ENCODE measurements at regions not wholly inside any gene's neighbourhood (a gene's known extent, or its start where the extent isn't known, plus 50 kb on each side); places are given as distances from the start of the nearest gene placed in this dataset.

- H3K4me3 Mint-ChIP-seq: no peak overlapping the region
- no peaks in the 10 kb centered on the region for H3K36me3 Mint-ChIP-seq
- H3K9me3 Mint-ChIP-seq: no peaks in the 10 kb centered on the region
- H3K4me1 Mint-ChIP-seq: peaks cover 3% of the 10 kb centered on the region
- peaks cover 1% of the 10 kb centered on the region for H3K27me3 Mint-ChIP-seq
- H3K27ac Mint-ChIP-seq: no peak overlapping the region
Measured at GRCh38 chr14:60349663-60350365, 100.8 kb downstream of the PPM1A start.

DNA sequence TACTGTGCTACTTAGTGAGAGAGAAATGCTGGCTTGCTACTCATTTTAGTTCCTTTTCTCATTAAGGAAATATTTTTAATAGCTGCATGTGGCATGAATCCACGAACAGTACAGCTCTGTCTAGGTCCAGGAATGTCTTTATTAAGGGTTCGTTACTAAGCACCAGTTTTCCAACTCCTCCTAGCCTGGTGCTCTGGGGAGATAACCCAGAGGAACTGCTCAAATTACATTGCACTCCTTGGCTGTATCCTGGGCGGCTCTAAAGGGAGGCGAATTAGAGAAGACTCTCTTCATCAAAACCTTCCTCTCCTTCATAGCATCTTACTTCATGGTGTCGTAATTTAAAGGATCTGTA lies 101.3 kb downstream of the PPM1A start:
- H3K4me3 Mint-ChIP-seq: no peak overlapping the region
- H3K9me3 Mint-ChIP-seq: no peaks in the 10 kb centered on the region
- no peaks in the 10 kb centered on the region for H3K36me3 Mint-ChIP-seq
- H3K27ac Mint-ChIP-seq: no peak overlapping the region
- peaks cover 3% of the 10 kb centered on the region for H3K4me1 Mint-ChIP-seq
- peaks cover 1% of the 10 kb centered on the region for H3K27me3 Mint-ChIP-seq

GRCh38 chr14:60353420-60353819 lies 104.4 kb downstream of the PPM1A start:
- Mint-ChIP-seq H3K27ac (no peak overlapping the region), H3K4me3 (no peak overlapping the region), H3K36me3 (no peaks in the 10 kb centered on the region), H3K27me3 (peaks cover 1% of the 10 kb centered on the region), H3K4me1 (no peaks in the 10 kb centered on the region), H3K9me3 (no peaks in the 10 kb centered on the region)

DNA sequence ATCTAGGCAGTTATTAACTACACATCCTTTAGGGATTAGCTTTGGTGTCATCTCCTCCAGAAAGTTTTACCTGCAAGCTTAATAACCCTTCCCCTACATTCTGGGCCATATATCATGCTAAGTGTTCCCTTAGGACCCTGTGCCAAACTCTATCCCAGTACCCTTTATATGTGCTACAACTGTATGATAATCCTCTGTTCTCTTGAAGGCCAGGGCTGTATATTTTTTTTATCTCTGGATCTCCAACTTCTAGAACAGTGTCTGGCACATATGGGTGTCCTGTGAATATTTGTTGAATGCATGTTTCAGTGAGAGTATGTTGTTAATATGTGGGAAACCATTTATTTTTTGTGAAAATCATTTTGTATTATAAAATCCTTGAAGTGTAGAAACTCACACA lies 106.7 kb downstream of the PPM1A start:
- H3K4me3 Mint-ChIP-seq: no peak overlapping the region
- no peaks in the 10 kb centered on the region for H3K36me3 Mint-ChIP-seq
- no peaks in the 10 kb centered on the region for H3K27me3 Mint-ChIP-seq
- H3K4me1 Mint-ChIP-seq: no peaks in the 10 kb centered on the region
- H3K27ac Mint-ChIP-seq: no peak overlapping the region
- H3K9me3 Mint-ChIP-seq: no peaks in the 10 kb centered on the region

GRCh38 chr14:60356386-60356785 lies 107.4 kb downstream of the PPM1A start:
- Mint-ChIP-seq H3K9me3 (no peaks in the 10 kb centered on the region), H3K27ac (no peak overlapping the region), H3K4me1 (no peaks in the 10 kb centered on the region), H3K36me3 (no peaks in the 10 kb centered on the region), H3K4me3 (no peak overlapping the region), H3K27me3 (no peaks in the 10 kb centered on the region)

GRCh38 chr14:60356906-60357550 lies 108.0 kb downstream of the PPM1A start:
- Mint-ChIP-seq H3K9me3 (no peaks in the 10 kb centered on the region), H3K4me1 (no peaks in the 10 kb centered on the region), H3K27ac (peak overlapping the region; percentile 2), H3K4me3 (no peak overlapping the region), H3K36me3 (no peaks in the 10 kb centered on the region), H3K27me3 (no peaks in the 10 kb centered on the region)

GRCh38 chr14:60357551-60358149 lies 108.6 kb downstream of the PPM1A start:
- no peaks in the 10 kb centered on the region for H3K9me3 Mint-ChIP-seq
- no peaks in the 10 kb centered on the region for H3K36me3 Mint-ChIP-seq
- no peak overlapping the region for H3K27ac Mint-ChIP-seq

DNA sequence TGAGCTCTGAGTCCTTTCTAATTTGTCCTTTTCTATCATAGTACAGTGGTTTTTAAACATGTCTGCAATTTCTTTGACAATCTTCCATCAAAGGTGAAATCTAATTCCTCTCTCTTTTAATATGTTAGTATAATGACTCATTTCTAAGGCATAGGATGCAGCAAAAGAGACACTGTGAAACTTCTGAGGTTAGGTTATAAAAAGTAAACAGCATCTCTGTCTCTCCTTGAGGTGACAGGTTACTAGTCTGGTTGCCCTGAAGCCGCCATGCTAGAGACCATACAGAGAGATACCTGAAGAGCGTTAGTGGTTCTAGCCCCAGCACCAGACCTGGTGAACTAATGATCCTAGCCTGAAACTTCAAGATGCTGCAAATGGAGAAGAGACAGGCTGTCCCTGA lies 114.3 kb downstream of the PPM1A start:
- Mint-ChIP-seq H3K27ac (no peak overlapping the region), H3K4me1 (no peaks in the 10 kb centered on the region), H3K36me3 (no peaks in the 10 kb centered on the region), H3K9me3 (no peaks in the 10 kb centered on the region), H3K4me3 (no peak overlapping the region), H3K27me3 (peaks cover 5% of the 10 kb centered on the region)

More at GRCh38 chr14:60357551-60358149, 108.6 kb downstream of the PPM1A start:
- Mint-ChIP-seq H3K4me1 (no peaks in the 10 kb centered on the region), H3K27me3 (peaks cover 2% of the 10 kb centered on the region), H3K4me3 (no peak overlapping the region)

- Mint-ChIP-seq H3K27me3 (peaks cover 5% of the 10 kb centered on the region), H3K27ac (no peak overlapping the region), H3K4me1 (no peaks in the 10 kb centered on the region), H3K4me3 (no peak overlapping the region), H3K9me3 (no peaks in the 10 kb centered on the region), H3K36me3 (no peaks in the 10 kb centered on the region)
Measured at GRCh38 chr14:60363687-60364086, 114.7 kb downstream of the PPM1A start.

- peaks cover 23% of the 10 kb centered on the region for H3K27me3 Mint-ChIP-seq
- no peaks in the 10 kb centered on the region for H3K9me3 Mint-ChIP-seq
- no peaks in the 10 kb centered on the region for H3K4me1 Mint-ChIP-seq
- no peaks in the 10 kb centered on the region for H3K36me3 Mint-ChIP-seq
- no peak overlapping the region for H3K27ac Mint-ChIP-seq
- H3K4me3 Mint-ChIP-seq: no peak overlapping the region
Measured at GRCh38 chr14:60381909-60382308, 104.0 kb downstream of the C14orf39 start.
